A673 (cell line): ENCODE measurements at regions not wholly inside any gene's neighbourhood (a gene's known extent, or its start where the extent isn't known, plus 50 kb on each side); places are given as distances from the start of the nearest gene placed in this dataset.

Source experiments
- CTCF ChIP-seq: fragments of 300-800, 200-600 bp; sonication (generic); conservative IDR thresholded peaks from 2 replicates; pipeline ENCODE4 v1.5.1; 2017; ENCODE audit warnings: low read depth, mild to moderate bottlenecking, antibody characterized with exemption, low read length, moderate library complexity, mixed read lengths
- EZH2 ChIP-seq: fragments of 200-600 bp; sonication (generic); IDR thresholded peaks from 2 replicates; pipeline ENCODE4 v1.6.1; 2017; ENCODE audit warnings: borderline replicate concordance, low read depth, mild to moderate bottlenecking, mixed read lengths, antibody characterized with exemption, low read length; ENCODE audit not compliant: poor library complexity, severe bottlenecking

GRCh38 chr2:117199511-117199910 lies 615.0 kb upstream of the DDX18 start:
- TF ChIP-seq CTCF (no peak), EZH2 (no peak)
